ENCODE measurements at regions not wholly inside any gene's neighbourhood (a gene's known extent, or its start where the extent isn't known, plus 50 kb on each side); places are given as distances from the start of the nearest gene placed in this dataset.
"Not testable (repeated sequence)": the region's sequence is repeated elsewhere in the genome, so short reads cannot be mapped to it uniquely, and the experiment has no call there.

- WGBS (ENCODE audit: insufficient coverage), result 77% methylated on average over 2 of the region's 8 CpGs
- Histone ChIP-seq H3K4me3 (ENCODE audit: low read length) (no peak overlapping the region), H3K9me3 (replicated peaks; ENCODE audit: control insufficient read depth, low read depth, low read length) (no peaks in the 10 kb centered on the region), H3K36me3 (ENCODE audit: control insufficient read depth, insufficient read depth, low read length) (no peaks in the 10 kb centered on the region), H3K27ac (ENCODE audit: low read length) (no peak overlapping the region), H3K4me1 (ENCODE audit: control insufficient read depth, insufficient read depth, low read length) (peaks cover 12% of the 10 kb centered on the region), H3K27me3 (ENCODE audit: control insufficient read depth, insufficient read depth, low read length) (no peaks in the 10 kb centered on the region)
- DNase-seq, result no peak
Observed at GRCh38 chr6:3919849-3920248, 70.7 kb downstream of the FAM50B start.

- Histone ChIP-seq H3K9me3 (replicated peaks; ENCODE audit: control insufficient read depth, low read depth, low read length) (no peaks in the 10 kb centered on the region), H3K27ac (ENCODE audit: low read length) (no peak overlapping the region), H3K4me3 (ENCODE audit: low read length) (no peak overlapping the region), H3K27me3 (ENCODE audit: control insufficient read depth, insufficient read depth, low read length) (no peaks in the 10 kb centered on the region), H3K4me1 (ENCODE audit: control insufficient read depth, insufficient read depth, low read length) (peaks cover 17% of the 10 kb centered on the region), H3K36me3 (ENCODE audit: control insufficient read depth, insufficient read depth, low read length) (no peaks in the 10 kb centered on the region)
- 93% methylated on average over 2 of the region's 6 CpGs for WGBS (ENCODE audit: insufficient coverage)
- no peak for DNase-seq
Observed at GRCh38 chr6:3920321-3920720, 71.1 kb downstream of the FAM50B start.

- Histone ChIP-seq H3K9me3 (replicated peaks; ENCODE audit: control insufficient read depth, low read depth, low read length) (no peaks in the 10 kb centered on the region), H3K4me3 (ENCODE audit: low read length) (no peak overlapping the region), H3K4me1 (ENCODE audit: control insufficient read depth, insufficient read depth, low read length) (peaks cover 25% of the 10 kb centered on the region), H3K27me3 (ENCODE audit: control insufficient read depth, insufficient read depth, low read length) (no peaks in the 10 kb centered on the region), H3K27ac (ENCODE audit: low read length) (no peak overlapping the region), H3K36me3 (ENCODE audit: control insufficient read depth, insufficient read depth, low read length) (no peaks in the 10 kb centered on the region)
- whole genome bisulfite sequencing (ENCODE audit: insufficient coverage), result no CpG with 5 or more reads among the region's 2 CpGs
- DNase-seq, result no peak
Observed at GRCh38 chr6:3921663-3922062, 72.5 kb downstream of the FAM50B start.

GRCh38 chr6:3922619-3923018 lies 73.4 kb downstream of the FAM50B start:
- not testable (repeated sequence) for H3K4me3 ChIP-seq (ENCODE audit: low read length); H3K9me3 ChIP-seq (replicated peaks; ENCODE audit: control insufficient read depth, low read depth, low read length); H3K36me3 ChIP-seq (ENCODE audit: control insufficient read depth, insufficient read depth, low read length); H3K27ac ChIP-seq (ENCODE audit: low read length); H3K27me3 ChIP-seq (ENCODE audit: control insufficient read depth, insufficient read depth, low read length); DNase-seq
- no CpG with 5 or more reads among the region's 7 CpGs for WGBS (ENCODE audit: insufficient coverage)
- H3K4me1 ChIP-seq (ENCODE audit: control insufficient read depth, insufficient read depth, low read length), result peaks cover 25% of the 10 kb centered on the region

- H3K9me3 ChIP-seq (replicated peaks; ENCODE audit: control insufficient read depth, low read depth, low read length); H3K4me3 ChIP-seq (ENCODE audit: low read length); H3K27me3 ChIP-seq (ENCODE audit: control insufficient read depth, insufficient read depth, low read length); H3K36me3 ChIP-seq (ENCODE audit: control insufficient read depth, insufficient read depth, low read length); H3K27ac ChIP-seq (ENCODE audit: low read length): not testable (repeated sequence)
- WGBS (ENCODE audit: insufficient coverage), result 61% methylated on average over 10 of the region's 23 CpGs
- peak; percentile 59 for DNase-seq
- H3K4me1 ChIP-seq (ENCODE audit: control insufficient read depth, insufficient read depth, low read length), result peaks cover 23% of the 10 kb centered on the region
Observed at GRCh38 chr6:3925223-3926149, 76.3 kb downstream of the FAM50B start.

- no peak for DNase-seq
- H3K4me1 ChIP-seq (ENCODE audit: control insufficient read depth, insufficient read depth, low read length), result peaks cover 23% of the 10 kb centered on the region
- H3K9me3 ChIP-seq (replicated peaks; ENCODE audit: control insufficient read depth, low read depth, low read length), result no peaks in the 10 kb centered on the region
- no peak overlapping the region for H3K4me3 ChIP-seq (ENCODE audit: low read length)
- H3K27me3 ChIP-seq (ENCODE audit: control insufficient read depth, insufficient read depth, low read length), result no peaks in the 10 kb centered on the region
- 31% methylated on average over 5 of the region's 8 CpGs for WGBS (ENCODE audit: insufficient coverage)
- H3K27ac ChIP-seq (ENCODE audit: low read length), result no peak overlapping the region
- no peaks in the 10 kb centered on the region for H3K36me3 ChIP-seq (ENCODE audit: control insufficient read depth, insufficient read depth, low read length)
Observed at GRCh38 chr6:3926150-3926482, 76.9 kb downstream of the FAM50B start.

GRCh38 chr6:3928111-3928510 lies 78.9 kb downstream of the FAM50B start:
- DNase-seq, result no peak
- 90% methylated on average over 3 of the region's 5 CpGs for WGBS (ENCODE audit: insufficient coverage)
- Histone ChIP-seq H3K36me3 (ENCODE audit: control insufficient read depth, insufficient read depth, low read length) (no peaks in the 10 kb centered on the region), H3K9me3 (replicated peaks; ENCODE audit: control insufficient read depth, low read depth, low read length) (no peaks in the 10 kb centered on the region), H3K4me3 (ENCODE audit: low read length) (no peak overlapping the region), H3K4me1 (ENCODE audit: control insufficient read depth, insufficient read depth, low read length) (peaks cover 23% of the 10 kb centered on the region), H3K27ac (ENCODE audit: low read length) (no peak overlapping the region), H3K27me3 (ENCODE audit: control insufficient read depth, insufficient read depth, low read length) (no peaks in the 10 kb centered on the region)

- no peaks in the 10 kb centered on the region for H3K36me3 ChIP-seq (ENCODE audit: control insufficient read depth, insufficient read depth, low read length)
- peaks cover 23% of the 10 kb centered on the region for H3K4me1 ChIP-seq (ENCODE audit: control insufficient read depth, insufficient read depth, low read length)
- no peak overlapping the region for H3K27ac ChIP-seq (ENCODE audit: low read length)
- 38% methylated on average over 5 of the region's 6 CpGs for WGBS (ENCODE audit: insufficient coverage)
- no peaks in the 10 kb centered on the region for H3K27me3 ChIP-seq (ENCODE audit: control insufficient read depth, insufficient read depth, low read length)
- H3K4me3 ChIP-seq (ENCODE audit: low read length), result no peak overlapping the region
- peak; percentile 83 for DNase-seq
- H3K9me3 ChIP-seq (replicated peaks; ENCODE audit: control insufficient read depth, low read depth, low read length), result no peaks in the 10 kb centered on the region
Observed at GRCh38 chr6:3929281-3929798, 80.2 kb downstream of the FAM50B start.

GRCh38 chr6:3937438-3937837 lies 88.3 kb downstream of the FAM50B start:
- DNase-seq, result no peak

GRCh38 chr6:3938715-3939367 lies 89.7 kb downstream of the FAM50B start:
- WGBS (ENCODE audit: insufficient coverage), result no CpG with 5 or more reads among the region's 4 CpGs

More at GRCh38 chr6:3937438-3937837, 88.3 kb downstream of the FAM50B start:
- Histone ChIP-seq H3K27ac (ENCODE audit: low read length) (no peak overlapping the region), H3K9me3 (replicated peaks; ENCODE audit: control insufficient read depth, low read depth, low read length) (no peaks in the 10 kb centered on the region), H3K4me3 (ENCODE audit: low read length) (no peak overlapping the region), H3K36me3 (ENCODE audit: control insufficient read depth, insufficient read depth, low read length) (no peaks in the 10 kb centered on the region), H3K27me3 (ENCODE audit: control insufficient read depth, insufficient read depth, low read length) (no peaks in the 10 kb centered on the region), H3K4me1 (ENCODE audit: control insufficient read depth, insufficient read depth, low read length) (no peaks in the 10 kb centered on the region)
- WGBS (ENCODE audit: insufficient coverage), result no CpG with 5 or more reads among the region's 2 CpGs

More at GRCh38 chr6:3938715-3939367, 89.7 kb downstream of the FAM50B start:
- Histone ChIP-seq H3K9me3 (replicated peaks; ENCODE audit: control insufficient read depth, low read depth, low read length) (no peaks in the 10 kb centered on the region), H3K4me3 (ENCODE audit: low read length) (no peak overlapping the region), H3K27me3 (ENCODE audit: control insufficient read depth, insufficient read depth, low read length) (no peaks in the 10 kb centered on the region), H3K36me3 (ENCODE audit: control insufficient read depth, insufficient read depth, low read length) (no peaks in the 10 kb centered on the region), H3K4me1 (ENCODE audit: control insufficient read depth, insufficient read depth, low read length) (peaks cover 3% of the 10 kb centered on the region), H3K27ac (ENCODE audit: low read length) (no peak overlapping the region)
- no peak for DNase-seq
